ENCODE measurements at regions not wholly inside any gene's neighbourhood (a gene's known extent, or its start where the extent isn't known, plus 50 kb on each side); places are given as distances from the start of the nearest gene placed in this dataset.

GRCh38 chr18:43794363-43794762 lies 517.1 kb upstream of the SYT4 start:
- DNase-seq: no peak
- in situ Hi-C loops (cut with HindIII; ENCODE audit: low pct_ligation_motif_present, low sequenced_read_pairs): no loop called here
- TF ChIP-seq CTCF (IDR thresholded peaks at IDR 0.05; ENCODE audit: low read depth, low read length, missing control alignments): no peak
- no peak overlapping the region for H3K4me3 ChIP-seq (ENCODE audit: low read depth, low read length)
- H3K27ac ChIP-seq: no peak overlapping the region
- H3K36me3 ChIP-seq (replicated peaks): no peaks in the 10 kb centered on the region
- H3K27me3 ChIP-seq (replicated peaks): no peaks in the 10 kb centered on the region

GRCh38 chr18:43797347-43797746 lies 520.1 kb upstream of the SYT4 start:
- no peaks in the 10 kb centered on the region for H3K36me3 ChIP-seq (replicated peaks)
- TF ChIP-seq CTCF (IDR thresholded peaks at IDR 0.05; ENCODE audit: low read depth, low read length, missing control alignments): no peak
- no peak for DNase-seq
- no peak overlapping the region for H3K27ac ChIP-seq
- H3K4me3 ChIP-seq (ENCODE audit: low read depth, low read length): no peak overlapping the region
- no peaks in the 10 kb centered on the region for H3K27me3 ChIP-seq (replicated peaks)
- in situ Hi-C loops (cut with HindIII; ENCODE audit: low pct_ligation_motif_present, low sequenced_read_pairs): no loop called here

- Histone ChIP-seq H3K4me3 (ENCODE audit: low read depth, low read length) (no peak overlapping the region), H3K27ac (no peak overlapping the region), H3K36me3 (replicated peaks) (no peaks in the 10 kb centered on the region), H3K27me3 (replicated peaks) (no peaks in the 10 kb centered on the region)
- DNase-seq: no peak
- TF ChIP-seq CTCF (IDR thresholded peaks at IDR 0.05; ENCODE audit: low read depth, low read length, missing control alignments): no peak
- in situ Hi-C loops (cut with HindIII; ENCODE audit: low pct_ligation_motif_present, low sequenced_read_pairs): no loop called here
These were observed 523.3 kb upstream of the SYT4 start for GRCh38 chr18:43800584-43800983.

GRCh38 chr18:43805646-43806194 lies 528.4 kb upstream of the SYT4 start:
- Histone ChIP-seq H3K27me3 (replicated peaks) (no peaks in the 10 kb centered on the region), H3K27ac (no peak overlapping the region), H3K36me3 (replicated peaks) (no peaks in the 10 kb centered on the region), H3K4me3 (ENCODE audit: low read depth, low read length) (no peak overlapping the region)
- no peak for DNase-seq
- in situ Hi-C loops (cut with HindIII; ENCODE audit: low pct_ligation_motif_present, low sequenced_read_pairs): no loop called here
- TF ChIP-seq CTCF (IDR thresholded peaks at IDR 0.05; ENCODE audit: low read depth, low read length, missing control alignments): no peak

- no peak for TF ChIP-seq CTCF (IDR thresholded peaks at IDR 0.05; ENCODE audit: low read depth, low read length, missing control alignments)
- no peak overlapping the region for H3K4me3 ChIP-seq (ENCODE audit: low read depth, low read length)
- in situ Hi-C loops (cut with HindIII; ENCODE audit: low pct_ligation_motif_present, low sequenced_read_pairs): no loop called here
- DNase-seq: no peak
- no peaks in the 10 kb centered on the region for H3K36me3 ChIP-seq (replicated peaks)
- no peaks in the 10 kb centered on the region for H3K27me3 ChIP-seq (replicated peaks)
- no peak overlapping the region for H3K27ac ChIP-seq
These were observed 535.3 kb upstream of the SYT4 start for GRCh38 chr18:43812627-43813026.

GRCh38 chr18:43819397-43819796 lies 542.1 kb upstream of the SYT4 start:
- in situ Hi-C loops (cut with HindIII; ENCODE audit: low pct_ligation_motif_present, low sequenced_read_pairs): no loop called here
- no peaks in the 10 kb centered on the region for H3K27me3 ChIP-seq (replicated peaks)
- no peak for TF ChIP-seq CTCF (IDR thresholded peaks at IDR 0.05; ENCODE audit: low read depth, low read length, missing control alignments)

More at GRCh38 chr18:43819397-43819796, 542.1 kb upstream of the SYT4 start:
- H3K27ac ChIP-seq: no peak overlapping the region
- DNase-seq: no peak
- no peak overlapping the region for H3K4me3 ChIP-seq (ENCODE audit: low read depth, low read length)
- H3K36me3 ChIP-seq (replicated peaks): no peaks in the 10 kb centered on the region

All from brain microvascular endothelial cell (primary cell).